GM10248 (cell line): ENCODE measurements at regions not wholly inside any gene's neighbourhood (a gene's known extent, or its start where the extent isn't known, plus 50 kb on each side); places are given as distances from the start of the nearest gene placed in this dataset.

Experiments
- CTCF ChIA-PET: fragments of 300-600 bp; sonication (Branson Sonifier 250); formaldehyde crosslinking; extraction: SDS; loops from one replicate; lab custom pipeline; 2021; ENCODE audit warnings: antibody characterized with exemption; lab: Yijun Ruan, JAX
- POLR2A ChIA-PET: fragments of 350-650 bp; sonication (Branson Sonifier 250); formaldehyde crosslinking; extraction: SDS; loops from one replicate; lab custom pipeline; 2020; ENCODE audit warnings: antibody characterized with exemption; lab: Yijun Ruan, JAX
- DNase-seq: peaks from one replicate; pipeline ENCODE4 v3.0.0; 2012; ENCODE audit errors: extremely low spot score
- TF ChIP-seq, protein P1 (sequence below): IDR thresholded peaks from 2 replicates; pipeline ENCODE4 v1.5.1; 2012; ENCODE audit warnings: mild to moderate bottlenecking, low read depth; ENCODE audit errors: extremely low read depth, missing control alignments, control extremely low read depth

DNA sequence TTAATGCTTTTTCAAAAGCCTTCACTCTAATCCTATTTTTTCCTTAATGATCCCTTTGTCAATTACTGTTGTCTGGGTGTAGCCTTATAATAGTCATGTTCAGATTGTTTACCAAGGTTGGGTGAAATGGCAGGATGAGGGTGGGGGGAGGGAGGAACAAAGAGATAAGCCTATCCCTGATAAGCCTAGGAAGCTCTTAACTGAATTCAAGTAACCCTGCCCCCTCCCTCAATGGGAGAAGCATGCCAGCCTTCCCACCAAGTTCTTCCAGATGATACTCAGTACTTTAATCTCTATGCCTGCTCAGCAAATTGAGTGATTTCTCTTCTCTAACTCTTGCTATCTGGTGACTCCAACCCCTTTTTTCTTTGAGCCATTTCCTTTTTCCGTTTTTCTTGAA lies 180.3 kb upstream of the ETAA1 start:
- TF ChIP-seq, protein P1, sequence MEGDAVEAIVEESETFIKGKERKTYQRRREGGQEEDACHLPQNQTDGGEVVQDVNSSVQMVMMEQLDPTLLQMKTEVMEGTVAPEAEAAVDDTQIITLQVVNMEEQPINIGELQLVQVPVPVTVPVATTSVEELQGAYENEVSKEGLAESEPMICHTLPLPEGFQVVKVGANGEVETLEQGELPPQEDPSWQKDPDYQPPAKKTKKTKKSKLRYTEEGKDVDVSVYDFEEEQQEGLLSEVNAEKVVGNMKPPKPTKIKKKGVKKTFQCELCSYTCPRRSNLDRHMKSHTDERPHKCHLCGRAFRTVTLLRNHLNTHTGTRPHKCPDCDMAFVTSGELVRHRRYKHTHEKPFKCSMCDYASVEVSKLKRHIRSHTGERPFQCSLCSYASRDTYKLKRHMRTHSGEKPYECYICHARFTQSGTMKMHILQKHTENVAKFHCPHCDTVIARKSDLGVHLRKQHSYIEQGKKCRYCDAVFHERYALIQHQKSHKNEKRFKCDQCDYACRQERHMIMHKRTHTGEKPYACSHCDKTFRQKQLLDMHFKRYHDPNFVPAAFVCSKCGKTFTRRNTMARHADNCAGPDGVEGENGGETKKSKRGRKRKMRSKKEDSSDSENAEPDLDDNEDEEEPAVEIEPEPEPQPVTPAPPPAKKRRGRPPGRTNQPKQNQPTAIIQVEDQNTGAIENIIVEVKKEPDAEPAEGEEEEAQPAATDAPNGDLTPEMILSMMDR, result no peak
- ChIA-PET CTCF (interaction anchor here (1.5 to 3.8 kb wide), 4 partner anchors 10 to 131 kb away, joined by 3 to 9 read pairs (median 4); no protein-coding TSS in a partner anchor), POLR2A (no interaction called here)
- no peak for DNase-seq

DNA sequence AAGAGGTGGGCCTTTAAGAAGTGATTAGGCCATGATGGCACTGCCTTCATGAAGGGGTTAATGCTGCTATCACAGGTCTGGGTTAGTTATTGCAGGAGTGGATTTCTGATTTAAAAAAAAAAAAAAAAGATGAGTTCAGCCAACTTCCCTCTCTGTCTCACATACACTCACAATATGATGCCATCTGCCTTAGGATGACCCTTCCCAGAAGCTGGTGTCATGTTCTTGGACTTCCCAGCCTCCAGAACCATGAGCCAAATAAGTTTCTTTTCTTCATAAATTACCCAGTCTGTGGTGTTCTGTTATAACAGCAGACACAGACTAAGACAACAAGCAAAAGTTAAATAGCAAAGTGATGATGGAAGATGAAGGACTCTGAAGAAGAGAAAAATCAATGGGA lies 179.7 kb upstream of the ETAA1 start:
- ChIA-PET POLR2A (no interaction called here), CTCF (interaction anchor here (2.0 to 3.8 kb wide), 2 partner anchors 10 to 12 kb away, joined by 4 to 9 read pairs; no protein-coding TSS in a partner anchor)
- TF ChIP-seq, protein P1, result no peak
- DNase-seq, result no peak

DNA sequence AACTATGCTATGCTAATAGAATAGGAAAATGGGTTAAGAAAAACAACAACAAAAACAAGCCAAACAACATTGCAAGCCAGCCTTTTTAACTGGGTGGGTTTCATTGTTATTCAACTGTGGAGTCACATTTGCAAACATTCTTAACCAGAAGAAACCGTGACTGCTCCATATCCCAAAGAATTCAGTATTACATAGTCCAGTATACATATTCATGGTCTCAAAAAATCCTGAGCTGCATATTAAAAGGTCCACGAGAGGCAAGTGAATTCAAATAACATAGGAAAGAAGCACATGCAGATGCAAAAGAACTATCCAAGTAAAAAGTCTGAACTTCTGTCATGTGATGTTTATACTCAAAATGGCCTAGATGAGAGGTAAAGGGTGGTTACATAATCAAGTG lies 179.1 kb upstream of the ETAA1 start:
- ChIA-PET CTCF (interaction anchor here (1.0 to 3.8 kb wide), 3 partner anchors 11 to 16 kb away, joined by 3 to 9 read pairs (median 4); no protein-coding TSS in a partner anchor), POLR2A (no interaction called here)
- no peak for DNase-seq
- TF ChIP-seq, protein P1, result no peak

DNA sequence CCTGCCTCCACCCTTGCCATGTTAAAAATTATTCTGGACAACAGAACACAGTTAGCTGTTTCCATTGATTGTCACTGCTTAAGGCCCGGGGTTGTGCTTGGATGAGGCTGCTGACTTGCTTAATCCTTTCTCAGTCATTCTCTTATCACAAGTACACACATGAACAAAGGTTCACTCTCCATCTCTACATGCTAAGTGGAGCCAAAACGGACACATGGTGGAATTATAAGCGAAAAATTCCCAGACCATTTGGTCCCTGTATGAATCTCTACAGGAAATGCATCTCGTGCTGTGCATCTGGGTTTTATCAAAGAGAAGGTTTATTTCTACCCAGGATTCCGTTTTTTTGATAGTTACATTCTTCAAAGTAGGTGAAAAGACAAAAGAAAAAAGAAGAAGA lies 177.5 kb upstream of the ETAA1 start:
- TF ChIP-seq, protein P1, result no peak
- ChIA-PET CTCF (no interaction called here), POLR2A (no interaction called here)
- DNase-seq, result no peak

DNA sequence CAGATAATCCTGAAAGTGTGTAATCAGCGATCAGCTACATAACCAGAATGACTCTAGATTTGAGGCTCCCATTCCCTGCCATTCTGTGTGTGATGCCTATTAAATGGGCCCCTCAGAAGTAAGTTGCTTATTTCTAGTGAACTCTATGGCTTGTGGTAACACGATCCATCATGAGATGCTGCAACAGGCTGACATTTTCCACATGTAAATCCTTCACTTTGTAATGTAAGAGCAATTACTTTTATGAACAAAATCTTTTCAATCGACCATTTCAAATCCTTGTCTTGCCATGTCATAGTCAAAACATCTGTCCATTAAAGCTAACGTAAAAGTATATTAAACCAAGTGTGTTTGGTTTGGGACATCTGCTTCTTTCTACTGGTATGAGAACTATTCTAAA lies 175.9 kb upstream of the ETAA1 start:
- CTCF ChIA-PET, result interaction anchor here (1.2 kb wide), 1 partner anchor 8 kb away, joined by 4 read pairs; no protein-coding TSS in a partner anchor
- TF ChIP-seq, protein P1, result no peak
- POLR2A ChIA-PET, result no interaction called here
- DNase-seq, result no peak

DNA sequence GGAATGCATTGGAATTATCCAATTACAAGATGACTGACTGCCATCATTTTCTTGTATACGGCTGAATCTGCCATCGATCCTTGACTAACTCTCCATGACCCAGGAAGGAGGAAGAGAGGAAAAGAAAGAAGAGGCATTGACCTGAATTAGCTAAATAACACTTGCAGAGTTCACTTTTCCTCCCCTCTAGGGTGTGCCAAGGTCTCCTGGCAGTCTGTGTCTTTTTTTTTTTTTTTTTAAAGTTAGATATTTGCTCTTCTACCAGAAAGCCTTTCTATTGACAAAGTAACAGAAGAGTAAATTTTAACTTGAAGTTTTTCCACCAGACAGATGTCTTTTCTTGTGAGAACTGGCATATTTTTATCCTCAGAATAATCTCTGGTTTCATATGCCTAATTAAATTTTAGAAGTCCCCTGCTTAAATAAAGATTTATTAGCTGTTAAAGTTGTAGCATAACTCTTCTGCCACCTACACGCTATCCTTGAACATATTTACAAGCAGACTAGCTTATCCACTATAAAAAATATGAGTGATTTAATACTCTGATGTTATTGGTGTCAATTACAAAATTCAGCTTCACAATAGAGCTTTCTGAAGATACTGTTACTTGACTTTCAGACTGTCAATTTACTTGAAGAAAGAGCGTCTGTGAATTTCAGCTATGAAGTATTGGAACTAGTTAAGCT lies 171.7 kb upstream of the ETAA1 start:
- TF ChIP-seq, protein P1, result no peak
- POLR2A ChIA-PET, result no interaction called here
- CTCF ChIA-PET, result interaction anchor here (1.1 kb wide), 1 partner anchor 10 kb away, joined by 3 read pairs; no protein-coding TSS in a partner anchor
- no peak for DNase-seq
